Panc1 (cell line): ENCODE measurements at regions not wholly inside any gene's neighbourhood (a gene's known extent, or its start where the extent isn't known, plus 50 kb on each side); places are given as distances from the start of the nearest gene placed in this dataset.
"Not testable (repeated sequence)": the region's sequence is repeated elsewhere in the genome, so short reads cannot be mapped to it uniquely, and the experiment has no call there.

Experiments used
- ATAC-seq: fragments of 200-7000 bp; cut with Tn5 transposase; 2 replicates; pipeline ENCODE4 v1.9.1; 2020; ENCODE audit warnings: mild to moderate bottlenecking, moderate library complexity
- BruUV-seq: library from RNA; stranded (reverse); fragments of 400-500 nt; replicated peaks from 2 replicates; lab custom pipeline; 2021; lab: Mats Ljungman, UMichigan
- CTCF ChIA-PET: fragments of 300-600 bp; sonication (Branson Sonifier 250); formaldehyde crosslinking; loops from one replicate; lab custom pipeline; 2022; ENCODE audit warnings: antibody characterized with exemption; lab: Charles Lee
- POLR2A ChIA-PET: fragments of 300-600 bp; sonication (Branson Sonifier 250); formaldehyde crosslinking; loops from one replicate; lab custom pipeline; 2022; ENCODE audit warnings: antibody characterized with exemption; lab: Charles Lee
- DNase-seq: peaks from one replicate; pipeline ENCODE4 v3.0.0-alpha.2; 2010; ENCODE audit warnings: low read depth, low spot score
- H3K27ac ChIP-seq: 2 replicates; pipeline ENCODE4 v1.5.1; 2011; ENCODE audit warnings: mild to moderate bottlenecking, low read length, inconsistent platforms
- H3K27me3 ChIP-seq: fragments of 200-500 bp; sonication (Bioruptor generic); 2 replicates; pipeline ENCODE4 v1.6.0; 2014; ENCODE audit warnings: low read length, inconsistent platforms; ENCODE audit not compliant: control insufficient read depth, insufficient read depth
- H3K36me3 ChIP-seq: fragments of 200-500 bp; sonication (Bioruptor generic); 2 replicates; pipeline ENCODE4 v1.5.1; 2014; ENCODE audit warnings: inconsistent platforms, mild to moderate bottlenecking, low read length, moderate library complexity; ENCODE audit not compliant: control insufficient read depth, insufficient read depth
- H3K4me1 ChIP-seq: 2 replicates; pipeline ENCODE4 v1.5.1; 2011; ENCODE audit warnings: inconsistent platforms, mild to moderate bottlenecking, low read length, moderate library complexity; ENCODE audit not compliant: control insufficient read depth, insufficient read depth
- H3K4me3 ChIP-seq, 2 experiments: 2 replicates each; pipeline ENCODE4 v1.5.1; 2011 to 2012; ENCODE audit warnings: low read depth in 2 of 2, low read length in 2 of 2, mild to moderate bottlenecking in 2 of 2, inconsistent platforms in 1 of 2, moderate library complexity in 1 of 2
- H3K9me3 ChIP-seq: fragments of 200-500 bp; sonication (Bioruptor generic); 2 replicates; pipeline ENCODE4 v1.5.1; 2014; ENCODE audit warnings: low read depth, mild to moderate bottlenecking, inconsistent platforms, low read length, moderate library complexity; ENCODE audit not compliant: control insufficient read depth, insufficient read depth
- CTCF ChIP-seq: fragments of 450-650 bp; IDR thresholded peaks from 2 replicates; pipeline ENCODE4 v1.5.1; 2017; ENCODE audit warnings: mild to moderate bottlenecking
- POLR2AphosphoS5 ChIP-seq: IDR thresholded peaks from 2 replicates; pipeline ENCODE4 v1.6.1; 2012; ENCODE audit warnings: mild to moderate bottlenecking, low read depth, low read length, moderate library complexity
- REST ChIP-seq, 2 experiments: IDR thresholded peaks; 2 replicates each; pipeline ENCODE4 v1.6.1; 2011 to 2012; ENCODE audit warnings: low read depth in 2 of 2, control low read depth in 1 of 2, low read length in 1 of 2, mild to moderate bottlenecking in 1 of 2, moderate library complexity in 1 of 2; ENCODE audit not compliant: insufficient read depth in 1 of 2
- SIN3A ChIP-seq: IDR thresholded peaks from 2 replicates; pipeline ENCODE4 v1.6.1; 2012; ENCODE audit warnings: low read depth, mild to moderate bottlenecking, low read length, moderate library complexity, borderline replicate concordance; ENCODE audit not compliant: insufficient read depth
- TCF7L2 ChIP-seq: IDR thresholded peaks from 2 replicates; pipeline ENCODE4 v1.6.1; 2011; ENCODE audit warnings: mild to moderate bottlenecking, low read depth, low read length, inconsistent platforms
- in situ Hi-C: cut with HindIII; loops from 2 replicates; pipeline ENCODE4 v1.10.0; 2016; ENCODE audit warnings: low sequenced_read_pairs, low pct_unique_long_range_greater_than_20kb
- intact Hi-C: fragments of 100-400 bp; cut with micrococcal nuclease; formaldehyde crosslinking; loops from one replicate; pipeline ENCODE4 v1.10.0; 2022; ENCODE audit not compliant: unreplicated experiment

- ATAC-seq, result no peak
- TF ChIP-seq REST (IDR thresholded peaks at IDR 0.05; ENCODE audit: insufficient read depth in 1 of 2, low read depth in 2 of 2, low read length in 1 of 2) (no peak), POLR2AphosphoS5 (no peak), CTCF (no peak), SIN3A (no peak), TCF7L2 (no peak)
- intact Hi-C loops (no loop called here), in situ Hi-C loops (no loop called here)
- H3K9me3 ChIP-seq, result peaks cover 2% of the 10 kb centered on the region; the same call in 1 of the 2 replicates
- BruUV-seq, result no TSS peak
- no peak overlapping the region for H3K4me3 ChIP-seq
- ChIA-PET CTCF (no interaction called here), POLR2A (no interaction called here)
- H3K27me3 ChIP-seq, result no peaks in the 10 kb centered on the region
- H3K27ac ChIP-seq, result no peak overlapping the region
- no peaks in the 10 kb centered on the region for H3K4me1 ChIP-seq
- H3K36me3 ChIP-seq, result no peaks in the 10 kb centered on the region
- no peak for DNase-seq
Observed at GRCh38 chr3:145024700-145025099, 1053.1 kb downstream of the DIPK2A start.

GRCh38 chr3:145027186-145027585, 1055.6 kb downstream of the DIPK2A start:
- ATAC-seq, intact Hi-C loops, H3K9me3 ChIP-seq, CTCF ChIA-PET, H3K27ac ChIP-seq, H3K4me3 ChIP-seq, H3K4me1 ChIP-seq, H3K27me3 ChIP-seq, DNase-seq, H3K36me3 ChIP-seq, POLR2A ChIA-PET, BruUV-seq, in situ Hi-C loops: not testable (repeated sequence)

GRCh38 chr3:145032791-145033190, 1061.2 kb downstream of the DIPK2A start:
- TF ChIP-seq CTCF (no peak), TCF7L2 (no peak), POLR2AphosphoS5 (no peak), REST (IDR thresholded peaks at IDR 0.05; ENCODE audit: insufficient read depth in 1 of 2, low read depth in 2 of 2, low read length in 1 of 2) (no peak), SIN3A (no peak)
- BruUV-seq, result no TSS peak
- no peak for DNase-seq
- Histone ChIP-seq H3K36me3 (no peaks in the 10 kb centered on the region), H3K9me3 (no peaks in the 10 kb centered on the region), H3K27ac (no peak overlapping the region), H3K27me3 (no peaks in the 10 kb centered on the region), H3K4me1 (no peaks in the 10 kb centered on the region), H3K4me3 (no peak overlapping the region)
- intact Hi-C loops, result no loop called here
- ChIA-PET POLR2A (no interaction called here), CTCF (no interaction called here)
- in situ Hi-C loops, result no loop called here
- ATAC-seq, result no peak
